ENCODE measurements at regions not wholly inside any gene's neighbourhood (a gene's known extent, or its start where the extent isn't known, plus 50 kb on each side); places are given as distances from the start of the nearest gene placed in this dataset.

GRCh38 chr2:234595829-234596228 is 98.9 kb upstream of the ARL4C start:
- TF ChIP-seq CTCF (IDR thresholded peaks at IDR 0.05) (no peak), POLR2A (IDR thresholded peaks at IDR 0.05) (no peak), EP300 (IDR thresholded peaks at IDR 0.05) (no peak)

All from tibial nerve (tissue), 4 donors.